Gastrocnemius medialis (tissue), 4 donors: ENCODE measurements at regions not wholly inside any gene's neighbourhood (a gene's known extent, or its start where the extent isn't known, plus 50 kb on each side); places are given as distances from the start of the nearest gene placed in this dataset.

Experiments
- ATAC-seq, 2 donors: fragments of 150-250 bp; one replicate each; pipeline ENCODE4 v1.9.1; 2016
- DNase-seq, 2 donors: peaks; one replicate each; pipeline ENCODE4 v3.0.0-alpha.2; 2019
- H3K27ac ChIP-seq, 4 donors: fragments of 200-600 bp; sonication (generic); 1 replicate in 1 of 4; 2 replicates in 3 of 4; pipeline ENCODE4 v1.5.1; 2016 to 2018; ENCODE audit warnings: mild to moderate bottlenecking in 2 of 4, moderate library complexity in 1 of 4
- H3K27me3 ChIP-seq, 3 donors: fragments of 200-600 bp; sonication (generic) in 2 of 3; 1 replicate in 1 of 3; 2 replicates in 2 of 3; pipeline versions ENCODE4 v1.5.1 to v1.6.0; 2016 to 2019; ENCODE audit warnings: mild to moderate bottlenecking in 1 of 3, moderate library complexity in 1 of 3
- H3K36me3 ChIP-seq, 2 donors: fragments of 200-600 bp; sonication (generic) in 1 of 2; one replicate each; pipeline ENCODE4 v1.5.1; 2017 to 2018
- H3K4me1 ChIP-seq, 2 donors: fragments of 200-600 bp; sonication (generic) in 1 of 2; one replicate each; pipeline ENCODE4 v1.5.1; 2016 to 2017; ENCODE audit warnings: mild to moderate bottlenecking in 2 of 2
- H3K4me3 ChIP-seq, 4 donors: fragments of 200-600 bp; sonication (generic) in 3 of 4; 1 replicate in 1 of 4; 2 replicates in 3 of 4; pipeline ENCODE4 v1.5.1; 2016 to 2019; ENCODE audit warnings: mild to moderate bottlenecking in 2 of 4
- H3K9me3 ChIP-seq, 3 donors: fragments of 200-600 bp; sonication (generic) in 2 of 3; 1 replicate in 1 of 3; 2 replicates in 2 of 3; pipeline ENCODE4 v1.5.1; 2016 to 2019
- POLR2A ChIP-seq, 2 donors: fragments of 450-650 bp; IDR thresholded peaks; one replicate each; pipeline ENCODE4 v1.6.1; 2017; ENCODE audit warnings: antibody characterized with exemption in 2 of 2, mild to moderate bottlenecking in 2 of 2, moderate library complexity in 2 of 2
- in situ Hi-C, 4 donors: fragments of 200-750 bp; cut with MboI; loops; one replicate each; pipeline versions ENCODE4 v1.15.0 to v1.8.0; 2017; ENCODE audit warnings: low sequenced_read_pairs in 4 of 4
- intact Hi-C: fragments of 100-400 bp; cut with DNase I; formaldehyde crosslinking; loops from one replicate; pipeline ENCODE4 v1.15.1; 2023; ENCODE audit warnings: low total_unique reads
- TF ChIP-seq, protein P1 (sequence below), 5 experiments: fragments of 450-650 bp in 3 of 5; fragments of 200-600 bp in 2 of 5; sonication (generic) in 2 of 5; IDR thresholded peaks in 4 of 5; conservative IDR thresholded peaks in 1 of 5; 1 replicate in 4 of 5; 2 replicates in 1 of 5; pipeline ENCODE4 v1.5.1; 2016 to 2019; ENCODE audit warnings: antibody characterized with exemption in 5 of 5, mild to moderate bottlenecking in 3 of 5, moderate library complexity in 3 of 5

DNA sequence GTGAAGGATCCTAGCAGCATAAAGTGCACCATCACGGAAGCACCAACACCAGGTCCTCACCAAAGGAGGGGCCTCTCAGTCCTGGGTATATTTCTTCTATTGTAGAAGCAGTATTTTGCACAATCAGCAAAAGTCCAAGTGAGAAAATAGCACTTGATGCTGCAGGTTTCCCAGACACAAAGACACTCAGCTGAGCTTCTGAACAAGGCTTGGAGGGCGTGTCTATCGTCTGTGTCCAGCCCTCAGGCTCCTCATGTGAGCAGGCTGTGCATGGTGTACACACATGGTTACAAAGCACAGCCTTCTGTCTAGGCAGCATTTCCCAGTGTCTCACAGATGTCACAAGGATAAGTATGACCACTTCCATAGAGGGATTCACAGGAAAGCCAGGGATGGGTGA is 98.3 kb upstream of the SPATA12 start:
- no peaks in the 10 kb centered on the region for H3K4me1 ChIP-seq
- H3K27me3 ChIP-seq, result no peaks in the 10 kb centered on the region
- DNase-seq, result no peak
- H3K9me3 ChIP-seq, result no peaks in the 10 kb centered on the region
- no peak overlapping the region for H3K4me3 ChIP-seq
- H3K27ac ChIP-seq, result no peak overlapping the region
- in situ Hi-C loops, result no loop called here
- TF ChIP-seq, protein P1, sequence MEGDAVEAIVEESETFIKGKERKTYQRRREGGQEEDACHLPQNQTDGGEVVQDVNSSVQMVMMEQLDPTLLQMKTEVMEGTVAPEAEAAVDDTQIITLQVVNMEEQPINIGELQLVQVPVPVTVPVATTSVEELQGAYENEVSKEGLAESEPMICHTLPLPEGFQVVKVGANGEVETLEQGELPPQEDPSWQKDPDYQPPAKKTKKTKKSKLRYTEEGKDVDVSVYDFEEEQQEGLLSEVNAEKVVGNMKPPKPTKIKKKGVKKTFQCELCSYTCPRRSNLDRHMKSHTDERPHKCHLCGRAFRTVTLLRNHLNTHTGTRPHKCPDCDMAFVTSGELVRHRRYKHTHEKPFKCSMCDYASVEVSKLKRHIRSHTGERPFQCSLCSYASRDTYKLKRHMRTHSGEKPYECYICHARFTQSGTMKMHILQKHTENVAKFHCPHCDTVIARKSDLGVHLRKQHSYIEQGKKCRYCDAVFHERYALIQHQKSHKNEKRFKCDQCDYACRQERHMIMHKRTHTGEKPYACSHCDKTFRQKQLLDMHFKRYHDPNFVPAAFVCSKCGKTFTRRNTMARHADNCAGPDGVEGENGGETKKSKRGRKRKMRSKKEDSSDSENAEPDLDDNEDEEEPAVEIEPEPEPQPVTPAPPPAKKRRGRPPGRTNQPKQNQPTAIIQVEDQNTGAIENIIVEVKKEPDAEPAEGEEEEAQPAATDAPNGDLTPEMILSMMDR (IDR thresholded peaks at IDR 0.05 in 4 of 5, conservative IDR thresholded peaks at IDR 0.05 in 1 of 5), result no peak
- no peak for TF ChIP-seq POLR2A (IDR thresholded peaks at IDR 0.05)
- intact Hi-C loops, result no loop called here
- no peaks in the 10 kb centered on the region for H3K36me3 ChIP-seq
- no peak for ATAC-seq

DNA sequence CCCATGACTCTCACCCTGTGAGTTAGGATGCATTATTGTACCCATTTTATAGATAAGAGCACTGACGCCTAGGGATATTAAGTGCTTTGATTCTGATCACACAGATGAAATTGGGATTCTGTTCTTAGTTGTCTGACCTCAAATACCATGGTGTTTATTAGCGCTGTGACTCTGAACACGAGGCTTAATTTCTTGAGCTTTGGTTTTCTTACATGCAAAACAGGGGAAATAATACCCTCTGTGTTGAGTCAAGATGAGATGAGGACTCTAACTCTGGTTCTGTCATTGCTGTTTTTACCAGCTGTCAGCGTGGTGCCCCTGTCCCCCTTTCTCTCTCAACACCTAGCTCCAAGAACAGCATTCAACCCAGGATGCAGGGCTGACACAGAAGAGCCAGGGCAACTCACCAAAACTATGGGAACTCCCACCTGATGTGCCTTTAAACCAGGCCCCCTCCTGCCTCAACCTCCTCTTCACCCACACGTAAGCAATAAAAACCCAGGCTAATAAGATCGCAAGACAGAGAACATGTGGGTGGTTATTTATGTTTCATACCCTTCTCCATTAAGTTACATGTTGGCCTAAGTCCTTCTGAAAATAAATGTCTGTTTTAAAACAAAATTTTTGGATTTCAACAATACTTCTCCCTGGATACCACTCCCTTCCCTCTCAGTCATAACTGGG is 100.1 kb upstream of the SPATA12 start:
- Histone ChIP-seq H3K4me1 (peaks cover 0 to 8% of the 10 kb centered on the region in 2 donors), H3K9me3 (no peaks in the 10 kb centered on the region), H3K36me3 (no peaks in the 10 kb centered on the region), H3K4me3 (no peak overlapping the region), H3K27ac (no peak overlapping the region), H3K27me3 (no peaks in the 10 kb centered on the region)
- no peak for TF ChIP-seq POLR2A (IDR thresholded peaks at IDR 0.05)
- TF ChIP-seq, protein P1 (IDR thresholded peaks at IDR 0.05 in 4 of 5, conservative IDR thresholded peaks at IDR 0.05 in 1 of 5), result no peak
- DNase-seq (no peak), ATAC-seq (no peak)
- intact Hi-C loops (no loop called here), in situ Hi-C loops (no loop called here)

DNA sequence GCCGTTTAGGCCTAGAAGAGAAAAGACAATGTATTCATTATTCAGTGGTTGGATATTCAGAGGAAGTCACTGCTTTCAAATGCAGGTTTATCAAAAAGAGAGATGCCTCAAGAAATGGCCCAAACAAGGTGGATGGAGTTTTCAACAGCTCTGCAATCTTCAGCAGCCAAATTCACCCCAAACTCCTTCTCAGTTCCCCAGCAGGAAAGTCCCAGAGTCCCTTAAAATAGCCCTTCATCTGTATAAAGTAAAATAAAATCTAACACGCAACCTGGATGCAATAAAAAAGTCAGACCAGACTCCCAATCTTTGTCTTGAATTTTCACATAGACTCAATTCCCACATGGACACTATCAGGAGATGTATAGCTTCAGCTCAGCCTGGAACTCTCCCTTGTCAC is 101.6 kb upstream of the SPATA12 start:
- no peaks in the 10 kb centered on the region for H3K36me3 ChIP-seq
- H3K4me3 ChIP-seq, result no peak overlapping the region
- DNase-seq, result no peak
- intact Hi-C loops, result no loop called here
- TF ChIP-seq, protein P1 (IDR thresholded peaks at IDR 0.05 in 4 of 5, conservative IDR thresholded peaks at IDR 0.05 in 1 of 5), result no peak
- TF ChIP-seq POLR2A (IDR thresholded peaks at IDR 0.05), result no peak
- no peaks in the 10 kb centered on the region for H3K27me3 ChIP-seq
- H3K4me1 ChIP-seq, result peaks cover 0 to 16% of the 10 kb centered on the region in 2 donors
- no peak for ATAC-seq
- no peaks in the 10 kb centered on the region for H3K9me3 ChIP-seq
- in situ Hi-C loops, result no loop called here
- H3K27ac ChIP-seq, result no peak overlapping the region

DNA sequence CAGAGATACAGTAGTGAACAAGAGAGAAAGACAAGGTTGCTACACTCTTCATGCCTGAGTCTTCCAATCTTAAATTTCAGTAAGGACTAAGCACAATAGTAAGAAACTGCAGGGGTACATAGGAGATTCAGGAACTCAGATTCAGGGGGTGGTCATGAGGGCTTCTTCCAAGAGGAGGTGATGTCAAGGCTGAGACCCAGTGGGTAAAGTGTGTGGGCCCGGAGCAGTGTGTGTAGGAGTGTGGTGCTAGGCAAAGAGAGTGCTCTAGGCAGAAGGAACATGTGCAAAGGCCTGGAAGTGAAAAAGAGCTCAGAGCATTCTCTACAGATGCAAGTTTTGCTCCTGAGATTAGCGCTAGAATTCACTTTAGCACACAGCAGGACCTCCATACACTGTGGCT is 102.9 kb upstream of the SPATA12 start:
- no peak for ATAC-seq
- Histone ChIP-seq H3K27ac (no peak overlapping the region), H3K36me3 (no peaks in the 10 kb centered on the region), H3K9me3 (no peaks in the 10 kb centered on the region), H3K4me1 (peaks cover 0 to 17% of the 10 kb centered on the region in 2 donors), H3K27me3 (no peaks in the 10 kb centered on the region), H3K4me3 (no peak overlapping the region)
- no peak for DNase-seq
- TF ChIP-seq POLR2A (IDR thresholded peaks at IDR 0.05), result no peak
- TF ChIP-seq, protein P1 (IDR thresholded peaks at IDR 0.05 in 4 of 5, conservative IDR thresholded peaks at IDR 0.05 in 1 of 5), result no peak
- intact Hi-C loops (no loop called here), in situ Hi-C loops (no loop called here)

- Histone ChIP-seq H3K4me1 (peaks cover 0 to 19% of the 10 kb centered on the region in 2 donors), H3K27me3 (no peaks in the 10 kb centered on the region), H3K36me3 (no peaks in the 10 kb centered on the region), H3K9me3 (no peaks in the 10 kb centered on the region), H3K4me3 (no peak overlapping the region), H3K27ac (no peak overlapping the region)
- DNase-seq (no peak), ATAC-seq (no peak)
- intact Hi-C loops, result no loop called here
- TF ChIP-seq, protein P1 (IDR thresholded peaks at IDR 0.05 in 4 of 5, conservative IDR thresholded peaks at IDR 0.05 in 1 of 5), result no peak
- TF ChIP-seq POLR2A (IDR thresholded peaks at IDR 0.05), result no peak
- in situ Hi-C loops, result no loop called here
These were observed 103.6 kb upstream of the SPATA12 start for GRCh38 chr3:56956906-56957305.
